ENCODE measurements at regions not wholly inside any gene's neighbourhood (a gene's known extent, or its start where the extent isn't known, plus 50 kb on each side); places are given as distances from the start of the nearest gene placed in this dataset.

DNA sequence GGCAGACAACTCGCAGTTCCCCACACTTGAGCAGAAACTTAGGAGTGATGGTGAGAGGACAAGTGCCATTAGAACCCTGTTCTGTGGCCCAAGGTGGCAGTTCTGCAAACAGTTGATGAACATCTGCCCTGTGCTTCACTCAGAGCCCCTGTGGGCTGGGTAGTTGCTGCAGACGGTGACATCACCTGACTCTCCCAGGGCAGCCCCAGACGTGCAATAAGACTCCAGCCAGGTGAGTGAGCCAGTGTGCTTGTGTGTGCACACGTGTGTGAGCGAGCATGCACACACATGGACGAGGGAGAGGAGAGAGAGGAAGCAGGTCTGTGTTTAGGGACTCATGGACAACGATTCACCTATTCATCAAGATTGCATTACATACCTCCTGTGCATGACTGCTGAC is 136.0 kb upstream of the GLI2 start:
- TF ChIP-seq, protein P1, sequence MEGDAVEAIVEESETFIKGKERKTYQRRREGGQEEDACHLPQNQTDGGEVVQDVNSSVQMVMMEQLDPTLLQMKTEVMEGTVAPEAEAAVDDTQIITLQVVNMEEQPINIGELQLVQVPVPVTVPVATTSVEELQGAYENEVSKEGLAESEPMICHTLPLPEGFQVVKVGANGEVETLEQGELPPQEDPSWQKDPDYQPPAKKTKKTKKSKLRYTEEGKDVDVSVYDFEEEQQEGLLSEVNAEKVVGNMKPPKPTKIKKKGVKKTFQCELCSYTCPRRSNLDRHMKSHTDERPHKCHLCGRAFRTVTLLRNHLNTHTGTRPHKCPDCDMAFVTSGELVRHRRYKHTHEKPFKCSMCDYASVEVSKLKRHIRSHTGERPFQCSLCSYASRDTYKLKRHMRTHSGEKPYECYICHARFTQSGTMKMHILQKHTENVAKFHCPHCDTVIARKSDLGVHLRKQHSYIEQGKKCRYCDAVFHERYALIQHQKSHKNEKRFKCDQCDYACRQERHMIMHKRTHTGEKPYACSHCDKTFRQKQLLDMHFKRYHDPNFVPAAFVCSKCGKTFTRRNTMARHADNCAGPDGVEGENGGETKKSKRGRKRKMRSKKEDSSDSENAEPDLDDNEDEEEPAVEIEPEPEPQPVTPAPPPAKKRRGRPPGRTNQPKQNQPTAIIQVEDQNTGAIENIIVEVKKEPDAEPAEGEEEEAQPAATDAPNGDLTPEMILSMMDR (conservative IDR thresholded peaks at IDR 0.05 in 1 of 2, IDR thresholded peaks at IDR 0.05 in 1 of 2; ENCODE audit: low read depth in 1 of 2, low read length in 2 of 2): no peak
- TF ChIP-seq EZH2 (IDR thresholded peaks at IDR 0.05; ENCODE audit: low read length, missing control alignments): no peak
